Erythroblast (primary cell): ENCODE measurements at regions not wholly inside any gene's neighbourhood (a gene's known extent, or its start where the extent isn't known, plus 50 kb on each side); places are given as distances from the start of the nearest gene placed in this dataset.

Experiments
- GATA1 ChIP-seq: IDR thresholded peaks from 2 replicates; pipeline ENCODE4 v1.6.1; 2011; ENCODE audit warnings: low read depth, mild to moderate bottlenecking, control low read depth, low read length, moderate library complexity
- POLR2A ChIP-seq: IDR thresholded peaks from 2 replicates; pipeline ENCODE4 v1.6.1; 2011; ENCODE audit warnings: mild to moderate bottlenecking, low read length

DNA sequence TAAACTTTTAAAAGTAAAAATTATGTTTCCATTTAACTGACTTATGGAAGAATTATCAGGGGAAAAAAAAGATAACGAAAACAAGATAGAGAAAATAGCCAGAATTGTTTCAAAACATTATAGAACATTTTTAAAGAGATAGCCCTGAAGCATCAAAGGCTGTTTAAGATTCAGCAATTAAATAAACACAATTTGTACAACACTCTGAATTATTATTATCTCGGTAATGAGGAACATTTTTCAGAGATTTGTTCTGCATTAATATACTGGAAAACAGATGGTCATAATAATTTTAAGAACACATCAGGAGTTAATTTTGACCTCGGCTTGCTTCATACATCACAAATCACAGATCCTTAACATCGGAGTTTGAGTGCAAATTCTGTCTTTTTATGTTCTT lies 643.8 kb downstream of the SORCS1 start:
- TF ChIP-seq POLR2A (no peak), GATA1 (no peak)
